Neuronal stem cell (in vitro differentiated cells): ENCODE measurements at regions not wholly inside any gene's neighbourhood (a gene's known extent, or its start where the extent isn't known, plus 50 kb on each side); places are given as distances from the start of the nearest gene placed in this dataset.

ENCODE experiments used
- DNase-seq: peaks from one replicate; pipeline ENCODE4 v3.0.0-alpha.2; 2013; ENCODE audit warnings: low spot score
- H2AFZ ChIP-seq: one replicate; pipeline ENCODE4 v1.6.1; 2013; ENCODE audit warnings: mild to moderate bottlenecking, low read length, inconsistent platforms
- H2AK5ac ChIP-seq: 2 replicates; pipeline ENCODE4 v1.6.1; 2013; ENCODE audit warnings: low read depth, mild to moderate bottlenecking, inconsistent platforms, low read length, moderate library complexity, mixed read lengths
- H2BK120ac ChIP-seq: 2 replicates; pipeline ENCODE4 v1.6.1; 2013; ENCODE audit warnings: low read depth, mild to moderate bottlenecking, inconsistent platforms, low read length, moderate library complexity, mixed read lengths
- H2BK12ac ChIP-seq: one replicate; pipeline ENCODE4 v1.6.1; 2013; ENCODE audit warnings: low read length, inconsistent platforms
- H2BK15ac ChIP-seq: 2 replicates; pipeline ENCODE4 v1.6.1; 2013; ENCODE audit warnings: mild to moderate bottlenecking, low read length, inconsistent platforms, mixed read lengths
- H2BK5ac ChIP-seq: one replicate; pipeline ENCODE4 v1.6.1; 2013; ENCODE audit warnings: inconsistent platforms, mild to moderate bottlenecking, low read length, moderate library complexity
- H3K14ac ChIP-seq: one replicate; pipeline ENCODE4 v1.6.1; 2013; ENCODE audit warnings: low read length, inconsistent platforms
- H3K18ac ChIP-seq: 2 replicates; pipeline ENCODE4 v1.6.1; 2013; ENCODE audit warnings: low read length, inconsistent platforms
- H3K23ac ChIP-seq: 2 replicates; pipeline ENCODE4 v1.6.1; 2013; ENCODE audit warnings: low read depth, mild to moderate bottlenecking, mixed read lengths, low read length, inconsistent platforms; ENCODE audit not compliant: poor library complexity
- H3K27ac ChIP-seq: replicated peaks from 3 replicates; pipeline ENCODE4 v1.5.1; 2013; ENCODE audit warnings: low read length, inconsistent platforms
- H3K27me3 ChIP-seq, 3 experiments: 2 replicates each; pipeline ENCODE4 v1.6.1; 2013; ENCODE audit warnings: low read length in 3 of 3, mild to moderate bottlenecking in 2 of 3, inconsistent platforms in 1 of 3, low read depth in 1 of 3, mixed read lengths in 1 of 3, moderate library complexity in 1 of 3; ENCODE audit not compliant: control insufficient read depth in 3 of 3, insufficient read depth in 3 of 3
- H3K36me3 ChIP-seq, 2 donors: replicated peaks in 1 of 2; 2 replicates each; pipeline ENCODE4 v1.6.1; 2013; ENCODE audit warnings: low read length in 2 of 2; ENCODE audit not compliant: control insufficient read depth in 2 of 2, insufficient read depth in 2 of 2
- H3K4ac ChIP-seq: 2 replicates; pipeline ENCODE4 v1.6.1; 2013; ENCODE audit warnings: inconsistent platforms, mild to moderate bottlenecking, low read length, moderate library complexity
- H3K4me1 ChIP-seq, 2 donors: 1 replicate in 1 of 2; 2 replicates in 1 of 2; pipeline ENCODE4 v1.6.1; 2013; ENCODE audit warnings: low read length in 2 of 2, low read depth in 1 of 2; ENCODE audit not compliant: control insufficient read depth in 2 of 2, insufficient read depth in 1 of 2
- H3K4me2 ChIP-seq: one replicate; pipeline ENCODE4 v1.6.1; 2013; ENCODE audit warnings: mild to moderate bottlenecking, low read length, inconsistent platforms; ENCODE audit not compliant: insufficient read depth, poor library complexity, severe bottlenecking
- H3K4me3 ChIP-seq, 2 donors: 2 replicates each; pipeline ENCODE4 v1.5.1; 2013; ENCODE audit warnings: low read length in 2 of 2, mild to moderate bottlenecking in 2 of 2, inconsistent platforms in 1 of 2, moderate library complexity in 1 of 2
- H3K79me1 ChIP-seq: one replicate; pipeline ENCODE4 v1.6.1; 2013; ENCODE audit warnings: low read depth, mild to moderate bottlenecking, inconsistent platforms, low read length, moderate library complexity
- H3K9ac ChIP-seq: one replicate; pipeline ENCODE4 v1.6.1; 2013; ENCODE audit warnings: mild to moderate bottlenecking, low read depth, low read length, inconsistent platforms; ENCODE audit not compliant: poor library complexity
- H3K9me3 ChIP-seq, 2 donors: replicated peaks in 1 of 2; 2 replicates each; pipeline versions ENCODE3 to v1.6.1; 2013; ENCODE audit warnings: low read length in 2 of 2, mild to moderate bottlenecking in 2 of 2, inconsistent platforms in 1 of 2, low read depth in 1 of 2, mixed read lengths in 1 of 2, moderate library complexity in 1 of 2; ENCODE audit not compliant: control insufficient read depth in 2 of 2, insufficient read depth in 1 of 2
- H4K8ac ChIP-seq: one replicate; pipeline ENCODE4 v1.6.1; 2013; ENCODE audit warnings: low read depth, mild to moderate bottlenecking, inconsistent platforms, low read length, moderate library complexity
- H4K91ac ChIP-seq: one replicate; pipeline ENCODE4 v1.6.1; 2013; ENCODE audit warnings: low read length, low read depth, mild to moderate bottlenecking, inconsistent platforms; ENCODE audit not compliant: poor library complexity
- WGBS, 2 donors: extraction: QIAGEN DNeasy Blood & Tissue Kit; methylation state at CpG; one replicate each; pipeline ENCODE4 v1.1.7; 2013; ENCODE audit warnings: missing lambda C conversion rate in 2 of 2, mixed read lengths in 1 of 2; ENCODE audit not compliant: insufficient read length in 2 of 2, insufficient replicate concordance in 1 of 2; ENCODE audit errors: extremely low coverage in 2 of 2; 5-methylcytosine and 5-hydroxymethylcytosine counted together

DNA sequence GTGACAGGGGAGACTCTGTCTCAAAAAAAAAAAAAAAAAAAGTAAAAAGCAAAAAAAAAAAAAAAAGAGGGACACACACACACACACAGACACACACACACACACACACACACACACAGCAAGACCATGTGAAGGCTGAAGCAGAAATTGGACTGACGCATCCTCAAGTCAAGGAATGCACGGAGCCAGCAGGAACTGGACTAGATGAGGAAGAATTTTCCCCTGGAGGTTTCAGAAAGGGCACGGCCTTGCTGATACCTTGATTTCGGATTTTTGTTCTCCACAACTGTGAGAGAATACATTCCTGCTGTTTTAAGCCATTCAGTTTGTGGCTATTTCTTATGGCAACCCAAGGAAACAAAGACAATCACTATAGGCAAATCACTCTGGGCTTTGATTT, 176.9 kb upstream of the SALL4 start:
- Histone ChIP-seq H3K27me3 (no peaks in the 10 kb centered on the region), H4K8ac (no peak overlapping the region), H3K9ac (no peak overlapping the region), H3K4me3 (no peak overlapping the region), H4K91ac (no peak overlapping the region), H3K27ac (no peak overlapping the region), H2AK5ac (no peak overlapping the region), H2BK5ac (no peak overlapping the region), H2BK12ac (no peak overlapping the region), H3K14ac (no peak overlapping the region), H2BK120ac (no peak overlapping the region), H3K36me3 (no peaks in the 10 kb centered on the region), H3K18ac (no peak overlapping the region), H3K23ac (no peak overlapping the region), H2AFZ (no peak overlapping the region), H3K4me2 (no peak overlapping the region), H3K79me1 (no peaks in the 10 kb centered on the region), H3K4ac (no peak overlapping the region), H3K4me1 (no peaks in the 10 kb centered on the region), H3K9me3 (peaks cover 4 to 13% of the 10 kb centered on the region in 2 donors), H2BK15ac (no peak overlapping the region)
- no CpG with 5 or more reads among the region's 4 CpGs for WGBS, 2 donors
- DNase-seq = no peak

DNA sequence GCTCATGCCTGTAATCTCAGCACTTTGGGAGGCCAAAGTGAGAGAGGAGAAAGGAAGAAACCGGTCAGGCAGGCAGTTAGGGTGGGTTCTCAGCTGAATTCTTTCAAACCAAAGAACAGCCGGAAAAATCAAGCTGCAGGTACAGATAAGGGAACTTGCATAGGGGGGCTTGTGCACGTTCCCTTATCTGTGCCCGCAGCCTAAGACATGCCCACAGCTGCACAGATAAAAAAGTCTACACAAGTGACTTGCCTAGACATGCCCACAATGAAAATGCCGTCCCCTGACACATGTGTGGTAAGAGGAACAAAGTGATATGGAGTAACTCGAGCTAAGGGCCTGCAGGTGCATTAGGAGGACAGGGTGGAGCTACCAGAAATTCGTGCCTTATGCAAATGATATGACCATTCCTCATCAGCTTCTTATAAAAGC, 175.8 kb upstream of the SALL4 start:
- H3K9ac ChIP-seq = no peak overlapping the region
- H3K23ac ChIP-seq = no peak overlapping the region
- no peak overlapping the region for H2BK12ac ChIP-seq
- H3K4me2 ChIP-seq = no peak overlapping the region
- no peaks in the 10 kb centered on the region for H3K36me3 ChIP-seq
- H3K27me3 ChIP-seq = no peaks in the 10 kb centered on the region
- WGBS, 2 donors = no CpG with 5 or more reads among the region's 7 CpGs
- peaks cover 4 to 13% of the 10 kb centered on the region in 2 donors for H3K9me3 ChIP-seq
- H2AFZ ChIP-seq = no peak overlapping the region
- H3K4me1 ChIP-seq = no peaks in the 10 kb centered on the region
- H2AK5ac ChIP-seq = no peak overlapping the region
- H4K8ac ChIP-seq = no peak overlapping the region
- H3K79me1 ChIP-seq = no peaks in the 10 kb centered on the region
- no peak overlapping the region for H4K91ac ChIP-seq
- no peak overlapping the region for H2BK15ac ChIP-seq
- no peak overlapping the region for H2BK5ac ChIP-seq
- no peak overlapping the region for H3K14ac ChIP-seq
- no peak for DNase-seq
- H2BK120ac ChIP-seq = no peak overlapping the region
- H3K4ac ChIP-seq = no peak overlapping the region
- no peak overlapping the region for H3K27ac ChIP-seq
- no peak overlapping the region for H3K4me3 ChIP-seq
- H3K18ac ChIP-seq = no peak overlapping the region

- no peaks in the 10 kb centered on the region for H3K9me3 ChIP-seq
- H3K79me1 ChIP-seq = no peaks in the 10 kb centered on the region
- H3K36me3 ChIP-seq = no peaks in the 10 kb centered on the region
- no peak overlapping the region for H3K9ac ChIP-seq
- H4K91ac ChIP-seq = no peak overlapping the region
- no peak for DNase-seq
- no peak overlapping the region for H2BK120ac ChIP-seq
- peak overlapping the region; percentile 46 for H3K18ac ChIP-seq
- H3K4me1 ChIP-seq = peaks cover 0 to 2% of the 10 kb centered on the region in 2 donors
- peak overlapping the region; percentile 32 for H3K23ac ChIP-seq
- no peak overlapping the region for H3K4me2 ChIP-seq
- H3K4ac ChIP-seq = no peak overlapping the region
- H3K4me3 ChIP-seq = no peak overlapping the region
- no peak overlapping the region for H2AK5ac ChIP-seq
- H2BK12ac ChIP-seq = peak overlapping the region; percentile 26
- H3K27ac ChIP-seq = no peak overlapping the region
- H3K27me3 ChIP-seq = no peaks in the 10 kb centered on the region
- no peak overlapping the region for H3K14ac ChIP-seq
- no peak overlapping the region for H2BK15ac ChIP-seq
- H4K8ac ChIP-seq = no peak overlapping the region
- no peak overlapping the region for H2BK5ac ChIP-seq
- WGBS, 2 donors = no CpG with 5 or more reads among the region's 6 CpGs
- peak overlapping the region; percentile 65 for H2AFZ ChIP-seq
These were observed 169.7 kb upstream of the SALL4 start for GRCh38 chr20:51972056-51972455.

- Histone ChIP-seq H2BK120ac (no peak overlapping the region), H3K36me3 (no peaks in the 10 kb centered on the region), H2BK12ac (no peak overlapping the region)
These were observed 168.5 kb upstream of the SALL4 start for GRCh38 chr20:51970858-51971257.

More at GRCh38 chr20:51970858-51971257, 168.5 kb upstream of the SALL4 start:
- no peak overlapping the region for H3K4ac ChIP-seq
- no peaks in the 10 kb centered on the region for H3K79me1 ChIP-seq
- no peaks in the 10 kb centered on the region for H3K9me3 ChIP-seq
- DNase-seq = no peak
- no peak overlapping the region for H2AFZ ChIP-seq
- no peak overlapping the region for H2BK15ac ChIP-seq
- WGBS, 2 donors = no CpG with 5 or more reads among the region's 10 CpGs
- no peak overlapping the region for H3K23ac ChIP-seq
- no peak overlapping the region for H4K8ac ChIP-seq
- H3K9ac ChIP-seq = no peak overlapping the region
- H3K27ac ChIP-seq = no peak overlapping the region
- H3K4me2 ChIP-seq = no peak overlapping the region
- no peaks in the 10 kb centered on the region for H3K27me3 ChIP-seq
- no peak overlapping the region for H3K14ac ChIP-seq
- H2AK5ac ChIP-seq = no peak overlapping the region
- H2BK5ac ChIP-seq = no peak overlapping the region
- no peak overlapping the region for H3K4me3 ChIP-seq
- H3K4me1 ChIP-seq = peaks cover 0 to 2% of the 10 kb centered on the region in 2 donors
- H3K18ac ChIP-seq = no peak overlapping the region
- H4K91ac ChIP-seq = no peak overlapping the region
